NCI-H510A treated with DMSO at 0.1 percent for 48 hours (cell line): ENCODE measurements at regions not wholly inside any gene's neighbourhood (a gene's known extent, or its start where the extent isn't known, plus 50 kb on each side); places are given as distances from the start of the nearest gene placed in this dataset.
"Not testable (repeated sequence)": the region's sequence is repeated elsewhere in the genome, so short reads cannot be mapped to it uniquely, and the experiment has no call there.

Source experiments
- DNase-seq: peaks from one replicate; lab custom pipeline; 2025; lab: John Stamatoyannopoulos, UW

GRCh38 chr14:44873536-44873935, 88.2 kb downstream of the KLHL28 start:
- DNase-seq: peak; percentile 20

DNA sequence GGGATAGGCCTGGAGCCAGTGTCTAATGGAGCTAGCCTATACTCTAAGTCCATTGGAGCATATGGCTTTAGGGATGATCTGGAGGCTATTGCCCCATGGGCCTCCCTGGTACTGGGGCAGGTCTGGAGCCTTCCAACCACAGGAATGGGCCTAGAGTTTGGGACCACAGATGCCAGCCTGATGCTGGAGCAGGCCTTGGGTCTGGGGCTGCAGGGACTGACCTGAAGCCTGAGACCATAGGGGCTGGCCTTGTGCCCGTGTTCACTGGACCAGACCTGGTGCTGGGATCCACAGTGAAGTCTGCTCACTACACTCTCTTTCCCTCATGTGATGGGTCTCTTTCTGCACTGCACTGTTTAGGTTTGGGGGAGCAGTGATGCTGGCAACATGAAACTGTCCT, 95.0 kb downstream of the KLHL28 start:
- DNase-seq: no peak

GRCh38 chr14:44866322-44866721, 95.4 kb downstream of the KLHL28 start:
- no peak for DNase-seq

DNA sequence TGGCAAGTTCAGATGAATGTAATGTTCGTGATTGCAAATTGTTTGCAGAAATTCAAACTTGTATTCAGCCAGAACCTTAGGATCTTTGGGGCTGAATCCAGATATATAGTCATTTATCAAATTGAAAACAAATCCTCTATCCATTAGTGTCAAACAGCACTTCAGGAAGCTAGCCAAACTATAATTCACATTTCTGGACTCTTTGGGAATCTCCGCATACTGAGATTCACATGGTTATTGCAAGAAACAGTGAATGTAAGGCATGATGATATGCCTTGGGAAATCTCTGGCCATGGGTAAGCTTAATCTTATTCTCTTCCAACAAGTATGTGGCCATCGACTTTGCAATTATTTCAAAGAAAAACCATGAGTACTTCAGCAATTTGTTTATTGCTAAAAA, 98.5 kb downstream of the KLHL28 start:
- DNase-seq: no peak

DNA sequence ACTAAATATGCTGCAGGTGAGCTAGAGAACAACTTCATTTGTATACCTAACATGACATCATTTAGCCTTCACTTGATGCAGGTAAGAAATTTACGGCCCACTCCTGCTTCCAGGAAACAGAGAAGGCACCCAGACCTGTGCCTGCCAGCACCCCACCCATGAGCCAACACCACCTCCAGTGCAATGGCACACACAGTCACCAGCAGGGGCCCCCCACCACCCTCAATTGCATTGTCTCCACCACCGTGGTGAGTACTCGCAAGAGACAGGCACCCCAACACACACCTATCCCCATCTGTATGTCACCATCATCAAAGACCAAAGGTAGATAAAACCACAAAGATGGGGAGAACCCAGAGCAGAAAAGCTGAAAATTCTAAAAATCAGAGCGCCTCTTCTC, 107.6 kb downstream of the KLHL28 start:
- DNase-seq: no peak

DNA sequence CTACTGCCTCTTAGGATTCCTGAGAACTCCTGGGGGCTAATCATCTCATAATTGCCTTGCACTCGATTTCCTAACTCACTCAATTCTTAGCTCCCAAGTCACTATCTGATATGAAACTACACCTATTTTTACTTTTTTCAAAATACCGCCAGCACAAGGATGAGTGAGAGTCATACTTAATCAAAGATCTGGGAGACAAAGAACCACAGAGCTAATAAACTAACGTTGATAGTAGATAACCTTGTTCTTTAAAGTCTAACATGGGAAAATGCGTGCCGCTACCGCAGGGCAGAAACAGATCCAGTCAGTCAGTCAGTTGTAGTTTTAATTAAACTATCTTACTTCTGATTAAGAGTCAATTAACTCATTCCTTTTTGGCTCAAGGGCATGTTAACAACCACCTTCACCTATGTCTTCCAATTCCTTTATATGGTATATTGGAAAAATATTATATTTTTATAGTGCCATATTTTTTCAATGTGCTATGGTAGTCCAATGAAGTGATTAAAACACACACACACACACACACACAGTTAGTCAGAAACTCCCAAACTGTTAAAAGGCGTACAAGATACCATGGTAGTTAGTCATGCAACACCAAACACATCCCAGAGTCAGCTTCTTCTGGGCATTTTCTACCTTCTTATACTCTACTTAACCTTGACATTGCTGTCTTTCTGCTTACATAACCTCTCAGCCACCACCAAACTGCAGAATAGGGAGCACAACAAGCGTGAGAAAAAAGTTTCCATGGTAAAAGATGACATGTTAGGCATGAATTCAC, 114.0 kb downstream of the KLHL28 start:
- no peak for DNase-seq

- DNase-seq: peak; percentile 71
Observed at GRCh38 chr14:44846232-44846824, 115.4 kb downstream of the KLHL28 start.

DNA sequence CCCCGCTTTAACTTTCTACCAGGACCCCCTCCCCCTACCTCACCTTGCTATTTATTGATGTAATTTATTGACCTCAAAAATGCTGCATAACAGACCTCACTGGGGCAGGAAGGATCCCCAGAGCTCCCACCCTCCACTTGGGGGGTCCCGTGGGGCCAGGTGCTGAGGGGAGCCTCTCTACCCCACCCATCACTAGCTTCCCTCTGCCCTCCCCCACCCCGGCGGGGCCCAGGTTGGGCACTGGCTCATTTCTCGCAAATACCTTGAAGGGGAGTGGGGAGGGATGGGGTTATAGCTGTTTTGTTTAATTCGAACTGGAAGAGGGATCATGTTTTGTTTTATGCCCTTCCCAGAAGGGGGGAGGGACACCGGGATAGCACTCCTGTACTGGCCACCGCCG, 125.8 kb downstream of the KLHL28 start:
- DNase-seq: not testable (repeated sequence)

- DNase-seq: no peak
Observed at GRCh38 chr14:44833376-44834060, 128.2 kb downstream of the KLHL28 start.

- no peak for DNase-seq
Observed at GRCh38 chr14:44830371-44830770, 131.4 kb downstream of the KLHL28 start.

DNA sequence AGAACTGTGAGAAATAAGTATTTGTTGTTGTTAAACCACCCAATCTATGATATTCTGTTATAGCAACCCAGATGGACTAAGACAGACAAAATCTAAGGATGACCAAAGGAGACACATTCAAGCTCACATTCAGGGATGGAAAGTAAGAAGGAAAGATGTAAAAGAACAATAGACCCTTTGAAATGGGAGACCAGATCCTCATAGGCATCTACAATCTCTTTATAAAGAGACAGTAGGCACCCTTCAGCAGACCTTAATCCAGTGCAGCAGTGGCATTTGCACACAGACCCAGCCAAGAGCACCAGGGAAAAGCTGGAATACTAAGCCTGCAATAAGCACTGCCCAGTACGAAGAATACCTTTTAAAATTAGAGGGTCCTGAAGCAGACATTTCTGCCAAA, 132.7 kb downstream of the KLHL28 start:
- no peak for DNase-seq

DNA sequence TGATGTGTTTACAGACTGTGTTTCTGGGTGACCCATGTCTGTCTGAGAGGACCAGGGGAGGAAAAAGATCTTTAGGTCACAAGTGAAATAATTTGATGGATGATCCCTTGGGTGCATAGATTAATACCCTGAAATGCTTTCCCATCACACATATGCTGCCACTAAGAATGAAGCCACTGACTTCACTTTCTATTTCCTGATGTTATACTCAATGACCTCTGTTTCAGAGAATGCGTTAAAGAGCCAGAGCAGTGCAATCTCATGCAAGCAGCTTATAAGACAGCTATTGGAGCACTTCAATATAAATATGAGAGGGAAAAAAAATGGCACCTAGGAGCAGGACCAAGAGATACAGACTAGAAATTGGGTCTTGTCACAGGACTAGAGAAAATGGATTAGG, 133.7 kb downstream of the KLHL28 start:
- DNase-seq: no peak

GRCh38 chr14:44820230-44820964, 141.3 kb downstream of the KLHL28 start:
- DNase-seq: no peak

DNA sequence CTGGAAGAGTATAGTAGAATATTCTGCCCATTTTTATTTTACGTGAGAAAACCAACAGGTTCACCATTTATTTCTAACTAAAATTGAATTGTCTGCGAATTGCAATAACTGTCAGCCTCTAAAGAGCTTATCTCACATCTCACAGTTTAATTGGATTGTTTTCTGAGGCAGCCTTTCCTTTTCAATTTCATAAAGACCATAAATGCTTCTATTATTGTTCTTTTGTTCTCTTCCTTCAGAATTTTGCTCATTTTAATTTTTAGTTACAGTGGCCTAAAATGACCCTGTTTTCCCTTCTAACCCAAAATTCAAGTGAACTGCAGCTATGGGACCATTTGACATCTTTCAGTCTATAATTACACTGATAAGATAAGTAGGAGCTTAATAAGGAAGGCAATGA, 147.6 kb downstream of the KLHL28 start:
- no peak for DNase-seq

DNA sequence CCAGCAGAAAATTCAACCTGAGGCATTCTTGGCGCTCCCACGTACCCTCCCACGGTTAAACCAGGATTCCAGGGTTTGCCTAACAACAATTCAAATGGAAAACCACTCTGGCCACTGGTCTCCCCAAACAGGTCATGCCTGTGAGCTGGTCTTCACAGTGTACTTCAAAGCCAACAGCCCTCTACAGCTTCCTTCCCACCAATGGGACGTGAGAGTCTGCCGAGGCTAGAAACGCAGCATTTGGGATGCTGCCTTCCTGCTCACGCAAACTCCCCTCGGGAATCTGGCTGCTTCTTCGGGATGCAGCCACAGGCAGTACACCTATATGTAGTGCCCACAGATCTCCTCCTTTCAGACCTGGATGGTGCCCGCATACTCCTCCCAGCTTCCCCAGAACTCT, 149.1 kb downstream of the KLHL28 start:
- no peak for DNase-seq

- DNase-seq: no peak
Observed at GRCh38 chr14:44804391-44804790, 157.4 kb downstream of the KLHL28 start.

DNA sequence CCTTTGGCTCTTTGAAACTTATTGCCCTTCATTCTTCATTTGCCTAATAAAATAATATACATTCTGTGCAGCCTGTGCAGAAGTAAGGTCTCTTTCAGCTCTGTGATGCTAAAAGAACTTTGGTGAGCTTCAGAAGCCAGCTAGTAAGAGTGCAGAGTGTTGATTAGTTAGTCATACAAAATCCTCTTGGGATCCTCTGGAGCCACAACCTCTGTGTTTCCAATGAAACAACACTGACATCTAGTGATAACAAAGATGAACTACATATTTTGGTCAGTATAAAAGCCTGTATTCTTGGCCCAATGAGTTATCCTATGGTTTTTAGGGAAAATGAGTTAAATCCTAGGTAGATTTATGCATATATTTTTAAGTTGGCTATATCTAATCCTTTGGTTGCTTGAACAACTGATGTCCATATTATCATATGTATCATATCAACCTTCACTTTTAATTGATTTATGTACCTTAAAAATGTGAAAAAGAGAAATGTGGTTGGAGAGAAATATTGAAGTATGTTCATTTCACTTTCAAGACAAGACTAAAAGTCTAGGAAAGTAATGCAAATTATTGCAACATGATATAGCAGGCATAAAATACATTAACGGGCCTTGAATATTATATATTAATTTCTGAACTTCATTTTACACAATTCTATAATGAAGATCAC, 158.4 kb downstream of the KLHL28 start:
- peak; percentile 75 for DNase-seq

DNA sequence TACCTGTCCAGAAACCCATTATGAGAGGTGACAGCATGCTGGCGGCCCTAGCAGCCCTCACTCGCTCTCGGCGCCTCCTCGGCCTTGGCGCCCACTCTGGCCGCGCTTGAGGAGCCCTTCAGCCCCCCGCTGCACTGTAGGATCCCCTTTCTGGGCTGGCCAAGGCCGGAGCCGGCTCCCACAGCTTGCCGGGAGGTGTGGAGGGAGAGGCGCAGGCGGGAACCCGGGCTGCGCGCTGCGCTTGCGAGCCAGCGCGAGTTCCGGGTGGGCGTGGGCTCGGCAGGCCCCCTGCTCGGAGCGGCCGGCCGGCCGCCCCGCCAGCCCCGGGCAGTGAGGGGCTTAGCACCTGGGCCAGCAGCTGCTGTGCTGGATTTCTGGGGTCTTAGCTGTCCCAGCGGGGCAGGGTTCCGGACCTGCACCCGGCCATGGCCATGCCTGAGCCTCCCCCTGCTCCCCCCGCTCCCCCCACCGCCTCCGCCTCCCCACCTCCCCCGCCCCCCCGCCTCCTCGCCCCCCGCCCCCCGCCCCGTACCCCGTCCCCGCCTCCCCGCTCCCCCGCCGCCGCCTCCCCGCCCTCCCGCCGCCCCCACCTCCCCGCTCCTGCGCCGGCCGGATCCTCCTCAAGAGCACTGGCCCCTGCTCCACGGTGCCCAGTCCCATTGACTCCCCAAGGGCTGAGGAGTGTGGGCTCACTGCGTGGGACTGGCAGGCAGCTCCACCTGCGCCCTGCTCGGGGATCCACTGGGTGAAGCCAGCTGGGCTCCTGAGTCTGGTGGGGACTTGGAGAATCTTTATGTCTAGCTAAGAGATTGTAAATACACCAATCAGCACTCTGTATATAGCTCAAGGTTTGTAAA, 163.1 kb downstream of the KLHL28 start:
- no peak for DNase-seq

- no peak for DNase-seq
Observed at GRCh38 chr14:44795725-44796124, 166.0 kb downstream of the KLHL28 start.

DNA sequence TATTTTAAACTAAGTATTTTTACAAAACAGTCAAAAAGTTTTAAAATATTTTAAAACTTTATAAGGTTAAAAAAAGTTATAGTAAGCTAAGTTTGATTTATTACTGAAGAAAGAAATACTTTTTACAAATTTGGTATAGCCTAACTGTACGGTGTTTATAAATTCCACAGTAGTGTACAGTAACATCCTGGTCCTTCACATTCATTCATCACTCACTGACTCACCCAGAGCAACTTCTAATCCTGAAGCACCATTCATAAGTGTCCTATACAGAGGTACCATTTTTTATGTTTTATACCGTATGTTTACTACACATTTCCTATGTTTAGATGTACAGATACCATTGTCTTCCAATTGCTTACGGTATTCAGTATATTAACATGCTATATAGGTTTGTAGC, 170.0 kb downstream of the KLHL28 start:
- no peak for DNase-seq

- DNase-seq: no peak
Observed at GRCh38 chr14:44788612-44789011, 173.1 kb downstream of the KLHL28 start.
